ENCODE measurements at regions not wholly inside any gene's neighbourhood (a gene's known extent, or its start where the extent isn't known, plus 50 kb on each side); places are given as distances from the start of the nearest gene placed in this dataset.

DNA sequence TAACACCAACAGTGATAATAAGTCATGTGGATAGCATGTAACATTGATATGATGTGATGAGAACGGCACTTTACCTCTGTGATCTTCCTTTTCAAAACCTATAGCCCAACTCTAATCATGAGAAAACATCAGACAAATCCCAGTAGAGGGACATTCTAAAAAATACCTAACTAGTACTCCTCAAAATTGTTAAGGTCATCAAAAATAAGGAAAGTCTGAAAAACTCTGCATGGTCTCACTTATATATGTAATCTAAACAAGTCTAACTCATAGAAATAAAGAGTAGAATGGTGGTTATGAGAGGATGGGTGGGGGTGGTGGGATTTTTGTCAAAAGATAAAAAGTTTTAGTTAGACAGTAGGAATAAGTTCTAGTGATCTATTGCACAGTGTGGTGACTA is 243.9 kb upstream of the GRIA3 start:
- H3K4me1 ChIP-seq = no peaks in the 10 kb centered on the region
- H3K36me3 ChIP-seq (ENCODE audit: control insufficient read depth, insufficient read depth, low read length) = no peaks in the 10 kb centered on the region
- H3K9me3 Mint-ChIP-seq (ENCODE audit: unreplicated experiment) = no peaks in the 10 kb centered on the region
- H3K9me3 ChIP-seq = no peaks in the 10 kb centered on the region
- H3K4me1 Mint-ChIP-seq (ENCODE audit: low read depth, unreplicated experiment) = no peaks in the 10 kb centered on the region
- ChIA-PET POLR2A (no interaction called here), CTCF (no interaction called here)
- H3K36me3 Mint-ChIP-seq (ENCODE audit: insufficient read depth, unreplicated experiment) = no peaks in the 10 kb centered on the region
- no TSS peak for BruUV-seq (replicated peaks)
- H3K4me3 Mint-ChIP-seq (ENCODE audit: unreplicated experiment) = no peak overlapping the region
- no peak for TF ChIP-seq CTCF (IDR thresholded peaks at IDR 0.05; ENCODE audit: insufficient read depth in 1 of 2, low read depth in 1 of 2, low read length in 1 of 2, severe bottlenecking in 1 of 2, unreplicated experiment in 1 of 2)
- no peaks in the 10 kb centered on the region for H3K27me3 ChIP-seq (replicated peaks; ENCODE audit: control insufficient read depth, insufficient read depth, low read length)
- DNase-seq = no peak
- H3K27ac Mint-ChIP-seq (ENCODE audit: unreplicated experiment) = no peak overlapping the region
- no peak overlapping the region for H3K4me3 ChIP-seq (ENCODE audit: low read depth, low read length)
- intact Hi-C loops (cut with micrococcal nuclease; ENCODE audit: unreplicated experiment) = no loop called here
- no peaks in the 10 kb centered on the region for H3K27me3 Mint-ChIP-seq (ENCODE audit: insufficient read depth, unreplicated experiment)

- BruUV-seq (replicated peaks) = no TSS peak
- POLR2A ChIA-PET = no interaction called here
Measured at GRCh38 chrX:122941806-122942205, 242.3 kb upstream of the GRIA3 start.

DNA sequence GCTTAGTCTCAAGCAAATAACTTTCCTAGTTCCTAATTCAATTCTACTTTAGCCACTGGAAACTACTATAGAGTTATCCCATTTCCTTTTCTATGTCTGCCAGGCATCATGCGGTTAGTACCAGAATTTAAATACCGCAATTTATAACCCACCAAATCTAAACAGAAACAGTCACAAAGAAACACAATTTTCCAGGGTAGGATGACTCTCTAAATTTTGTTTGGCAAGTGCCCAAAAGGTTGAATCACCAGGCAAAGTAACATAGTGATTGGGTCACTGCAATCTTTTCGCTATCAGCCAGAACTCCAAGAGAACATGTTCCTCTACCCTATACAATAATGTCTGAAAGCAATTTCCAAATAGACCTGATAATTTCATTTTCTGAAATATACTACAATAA is 240.2 kb upstream of the GRIA3 start:
- Mint-ChIP-seq H3K4me3 (ENCODE audit: unreplicated experiment) (no peak overlapping the region), H3K36me3 (ENCODE audit: insufficient read depth, unreplicated experiment) (no peaks in the 10 kb centered on the region), H3K27me3 (ENCODE audit: insufficient read depth, unreplicated experiment) (no peaks in the 10 kb centered on the region), H3K4me1 (ENCODE audit: low read depth, unreplicated experiment) (no peaks in the 10 kb centered on the region), H3K27ac (ENCODE audit: unreplicated experiment) (no peak overlapping the region), H3K9me3 (ENCODE audit: unreplicated experiment) (no peaks in the 10 kb centered on the region)
- POLR2A ChIA-PET = no interaction called here
- Histone ChIP-seq H3K9me3 (no peaks in the 10 kb centered on the region), H3K4me3 (ENCODE audit: low read depth, low read length) (no peak overlapping the region), H3K4me1 (no peaks in the 10 kb centered on the region), H3K36me3 (ENCODE audit: control insufficient read depth, insufficient read depth, low read length) (no peaks in the 10 kb centered on the region), H3K27me3 (replicated peaks; ENCODE audit: control insufficient read depth, insufficient read depth, low read length) (no peaks in the 10 kb centered on the region)
- CTCF ChIA-PET = no interaction called here
- BruUV-seq (replicated peaks) = no TSS peak
- intact Hi-C loops (cut with micrococcal nuclease; ENCODE audit: unreplicated experiment) = no loop called here
- no peak for DNase-seq
- TF ChIP-seq CTCF (IDR thresholded peaks at IDR 0.05; ENCODE audit: insufficient read depth in 1 of 2, low read depth in 1 of 2, low read length in 1 of 2, severe bottlenecking in 1 of 2, unreplicated experiment in 1 of 2) = no peak

More at GRCh38 chrX:122941806-122942205, 242.3 kb upstream of the GRIA3 start:
- CTCF ChIA-PET = no interaction called here
- H3K9me3 ChIP-seq = no peaks in the 10 kb centered on the region
- H3K27ac Mint-ChIP-seq (ENCODE audit: unreplicated experiment) = no peak overlapping the region
- no peak for TF ChIP-seq CTCF (IDR thresholded peaks at IDR 0.05; ENCODE audit: insufficient read depth in 1 of 2, low read depth in 1 of 2, low read length in 1 of 2, severe bottlenecking in 1 of 2, unreplicated experiment in 1 of 2)
- intact Hi-C loops (cut with micrococcal nuclease; ENCODE audit: unreplicated experiment) = no loop called here
- no peaks in the 10 kb centered on the region for H3K9me3 Mint-ChIP-seq (ENCODE audit: unreplicated experiment)
- H3K36me3 Mint-ChIP-seq (ENCODE audit: insufficient read depth, unreplicated experiment) = no peaks in the 10 kb centered on the region
- no peak for DNase-seq
- H3K36me3 ChIP-seq (ENCODE audit: control insufficient read depth, insufficient read depth, low read length) = no peaks in the 10 kb centered on the region
- no peaks in the 10 kb centered on the region for H3K27me3 ChIP-seq (replicated peaks; ENCODE audit: control insufficient read depth, insufficient read depth, low read length)
- H3K4me3 Mint-ChIP-seq (ENCODE audit: unreplicated experiment) = no peak overlapping the region
- no peaks in the 10 kb centered on the region for H3K4me1 Mint-ChIP-seq (ENCODE audit: low read depth, unreplicated experiment)
- H3K4me3 ChIP-seq (ENCODE audit: low read depth, low read length) = no peak overlapping the region
- no peaks in the 10 kb centered on the region for H3K4me1 ChIP-seq
- H3K27me3 Mint-ChIP-seq (ENCODE audit: insufficient read depth, unreplicated experiment) = no peaks in the 10 kb centered on the region

Measured in Caco-2 (cell line).